ENCODE measurements at regions not wholly inside any gene's neighbourhood (a gene's known extent, or its start where the extent isn't known, plus 50 kb on each side); places are given as distances from the start of the nearest gene placed in this dataset.
"Not testable (repeated sequence)": the region's sequence is repeated elsewhere in the genome, so short reads cannot be mapped to it uniquely, and the experiment has no call there.

- Histone ChIP-seq H3K4me1 (ENCODE audit: control insufficient read depth, insufficient read depth, low read length) (peaks cover 5% of the 10 kb centered on the region), H3K9me3 (ENCODE audit: control insufficient read depth, low read length) (peaks cover 8% of the 10 kb centered on the region), H3K4me3 (ENCODE audit: low read length) (no peak overlapping the region), H3K9ac (ENCODE audit: low read length) (no peak overlapping the region), H3K27me3 (replicated peaks; ENCODE audit: control insufficient read depth, insufficient read depth, low read length) (no peaks in the 10 kb centered on the region), H3K36me3 (ENCODE audit: control insufficient read depth, insufficient read depth, low read length, severe bottlenecking) (no peaks in the 10 kb centered on the region)
- DNase-seq (ENCODE audit: low read depth): peak; percentile 4
Measured at GRCh38 chr4:131638781-131639180, 1510.3 kb upstream of the PCDH10 start.

GRCh38 chr4:131644619-131645018 lies 1504.5 kb upstream of the PCDH10 start:
- Histone ChIP-seq H3K4me1 (ENCODE audit: control insufficient read depth, insufficient read depth, low read length) (peaks cover 6% of the 10 kb centered on the region), H3K9ac (ENCODE audit: low read length) (no peak overlapping the region), H3K9me3 (ENCODE audit: control insufficient read depth, low read length) (peaks cover 4% of the 10 kb centered on the region), H3K36me3 (ENCODE audit: control insufficient read depth, insufficient read depth, low read length, severe bottlenecking) (no peaks in the 10 kb centered on the region), H3K4me3 (ENCODE audit: low read length) (no peak overlapping the region), H3K27me3 (replicated peaks; ENCODE audit: control insufficient read depth, insufficient read depth, low read length) (no peaks in the 10 kb centered on the region)
- peak; percentile 31 for DNase-seq (ENCODE audit: low read depth)

GRCh38 chr4:131649227-131649626 lies 1499.9 kb upstream of the PCDH10 start:
- no peak overlapping the region for H3K9ac ChIP-seq (ENCODE audit: low read length)
- no peaks in the 10 kb centered on the region for H3K9me3 ChIP-seq (ENCODE audit: control insufficient read depth, low read length)

DNA sequence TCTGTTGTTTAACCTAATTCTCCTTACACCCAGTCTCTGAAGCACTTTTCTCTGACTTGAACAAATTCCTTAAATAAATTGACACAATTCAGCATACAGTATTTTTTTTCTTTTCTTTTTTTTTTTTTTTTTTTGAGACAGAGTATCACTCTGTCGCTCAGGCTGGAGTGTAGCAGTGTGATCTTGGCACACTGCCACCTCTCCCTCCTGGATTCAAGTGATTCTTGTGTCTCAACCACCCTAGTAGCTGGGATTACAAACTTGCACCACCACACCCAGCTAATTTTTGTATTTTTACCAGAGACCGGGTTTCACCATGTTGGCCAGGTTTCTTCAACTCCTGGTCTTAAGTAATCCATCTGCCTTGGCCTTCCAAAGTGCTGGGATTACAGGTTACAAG lies 1498.1 kb upstream of the PCDH10 start:
- DNase-seq (ENCODE audit: low read depth): no peak
- no peak overlapping the region for H3K9ac ChIP-seq (ENCODE audit: low read length)
- no peak overlapping the region for H3K4me3 ChIP-seq (ENCODE audit: low read length)
- H3K4me1 ChIP-seq (ENCODE audit: control insufficient read depth, insufficient read depth, low read length): no peaks in the 10 kb centered on the region
- no peaks in the 10 kb centered on the region for H3K36me3 ChIP-seq (ENCODE audit: control insufficient read depth, insufficient read depth, low read length, severe bottlenecking)
- H3K27me3 ChIP-seq (replicated peaks; ENCODE audit: control insufficient read depth, insufficient read depth, low read length): no peaks in the 10 kb centered on the region
- no peaks in the 10 kb centered on the region for H3K9me3 ChIP-seq (ENCODE audit: control insufficient read depth, low read length)

More at GRCh38 chr4:131649227-131649626, 1499.9 kb upstream of the PCDH10 start:
- Histone ChIP-seq H3K36me3 (ENCODE audit: control insufficient read depth, insufficient read depth, low read length, severe bottlenecking) (no peaks in the 10 kb centered on the region), H3K27me3 (replicated peaks; ENCODE audit: control insufficient read depth, insufficient read depth, low read length) (no peaks in the 10 kb centered on the region), H3K4me3 (ENCODE audit: low read length) (no peak overlapping the region), H3K4me1 (ENCODE audit: control insufficient read depth, insufficient read depth, low read length) (no peaks in the 10 kb centered on the region)
- no peak for DNase-seq (ENCODE audit: low read depth)

GRCh38 chr4:131683314-131683713 lies 1465.8 kb upstream of the PCDH10 start:
- not testable (repeated sequence) for H3K27me3 ChIP-seq (replicated peaks; ENCODE audit: control insufficient read depth, insufficient read depth, low read length); H3K9me3 ChIP-seq (ENCODE audit: control insufficient read depth, low read length); H3K4me3 ChIP-seq (ENCODE audit: low read length); H3K9ac ChIP-seq (ENCODE audit: low read length); H3K36me3 ChIP-seq (ENCODE audit: control insufficient read depth, insufficient read depth, low read length, severe bottlenecking); H3K4me1 ChIP-seq (ENCODE audit: control insufficient read depth, insufficient read depth, low read length); DNase-seq (ENCODE audit: low read depth)

DNA sequence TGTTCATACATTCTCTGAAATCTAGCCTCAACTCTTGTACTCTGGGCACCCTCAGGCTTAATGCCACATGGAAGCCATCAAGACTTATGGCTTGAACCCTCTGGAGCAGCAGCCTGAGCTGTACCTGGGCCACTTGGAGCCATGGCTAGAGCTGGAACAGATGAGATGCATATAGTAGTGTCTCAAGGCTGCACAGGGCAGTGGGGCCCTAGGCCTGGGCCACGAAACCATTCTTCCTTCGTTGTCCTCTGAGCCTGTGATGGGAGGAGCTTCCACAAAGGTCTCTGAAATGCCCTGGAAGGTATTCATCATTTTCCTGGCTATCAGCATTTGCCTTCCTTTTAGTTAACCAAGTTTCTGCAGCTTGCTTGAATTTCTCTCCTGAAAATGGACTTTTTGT lies 1427.2 kb upstream of the PCDH10 start:
- Histone ChIP-seq H3K4me3 (ENCODE audit: low read length) (no peak overlapping the region), H3K36me3 (ENCODE audit: control insufficient read depth, insufficient read depth, low read length, severe bottlenecking) (no peaks in the 10 kb centered on the region), H3K27me3 (replicated peaks; ENCODE audit: control insufficient read depth, insufficient read depth, low read length) (no peaks in the 10 kb centered on the region), H3K9ac (ENCODE audit: low read length) (no peak overlapping the region), H3K4me1 (ENCODE audit: control insufficient read depth, insufficient read depth, low read length) (no peaks in the 10 kb centered on the region), H3K9me3 (ENCODE audit: control insufficient read depth, low read length) (no peaks in the 10 kb centered on the region)
- no peak for DNase-seq (ENCODE audit: low read depth)

DNA sequence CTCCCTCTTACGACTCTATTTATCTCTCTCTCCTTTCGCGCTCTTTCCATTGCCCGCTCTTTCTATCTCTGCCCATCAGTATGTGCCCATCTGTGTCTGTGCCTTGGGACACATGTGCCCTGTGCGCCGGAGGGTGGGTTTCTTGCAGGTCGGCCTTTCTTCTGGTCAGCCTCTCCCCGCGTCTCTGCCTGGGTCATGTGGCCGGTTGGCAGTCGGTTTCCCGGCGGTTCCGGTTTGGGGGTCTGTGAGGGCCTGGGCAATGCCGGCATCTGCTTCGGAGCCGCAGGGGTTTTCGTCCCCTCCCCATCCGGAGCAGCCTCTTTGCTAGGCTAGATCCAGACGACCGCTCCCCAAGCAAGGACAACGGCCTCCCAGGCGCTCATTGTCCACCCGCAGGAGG lies 1426.0 kb upstream of the PCDH10 start:
- H3K4me3 ChIP-seq (ENCODE audit: low read length); H3K9ac ChIP-seq (ENCODE audit: low read length); DNase-seq (ENCODE audit: low read depth); H3K4me1 ChIP-seq (ENCODE audit: control insufficient read depth, insufficient read depth, low read length); H3K27me3 ChIP-seq (replicated peaks; ENCODE audit: control insufficient read depth, insufficient read depth, low read length); H3K9me3 ChIP-seq (ENCODE audit: control insufficient read depth, low read length); H3K36me3 ChIP-seq (ENCODE audit: control insufficient read depth, insufficient read depth, low read length, severe bottlenecking): not testable (repeated sequence)

DNA sequence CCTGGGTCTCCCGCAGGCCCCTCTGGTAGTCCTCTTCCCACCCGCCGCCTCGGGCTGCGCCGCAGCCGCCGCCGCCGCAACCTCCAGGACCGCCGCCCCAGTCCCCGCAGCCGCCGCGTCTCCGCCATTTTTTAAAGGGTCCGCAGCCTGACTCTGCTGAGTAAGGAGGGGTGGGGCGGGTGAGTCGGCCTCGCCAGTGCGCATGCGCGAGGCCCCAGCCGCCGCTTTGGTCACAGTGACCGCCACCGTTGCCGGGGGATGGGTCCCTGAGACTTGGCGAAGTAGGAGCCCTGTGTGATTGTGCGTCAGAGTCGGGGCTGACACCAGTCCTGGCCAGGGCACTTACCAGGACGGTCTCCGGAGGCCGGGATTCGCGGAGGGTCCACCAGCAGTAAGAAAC lies 1424.2 kb upstream of the PCDH10 start:
- not testable (repeated sequence) for H3K9ac ChIP-seq (ENCODE audit: low read length); H3K36me3 ChIP-seq (ENCODE audit: control insufficient read depth, insufficient read depth, low read length, severe bottlenecking); H3K9me3 ChIP-seq (ENCODE audit: control insufficient read depth, low read length); H3K4me3 ChIP-seq (ENCODE audit: low read length); H3K4me1 ChIP-seq (ENCODE audit: control insufficient read depth, insufficient read depth, low read length); H3K27me3 ChIP-seq (replicated peaks; ENCODE audit: control insufficient read depth, insufficient read depth, low read length)
- peak; percentile 28 for DNase-seq (ENCODE audit: low read depth)

- not testable (repeated sequence) for DNase-seq (ENCODE audit: low read depth); H3K9me3 ChIP-seq (ENCODE audit: control insufficient read depth, low read length); H3K36me3 ChIP-seq (ENCODE audit: control insufficient read depth, insufficient read depth, low read length, severe bottlenecking)
Measured at GRCh38 chr4:131725521-131725920, 1423.6 kb upstream of the PCDH10 start.

DNA sequence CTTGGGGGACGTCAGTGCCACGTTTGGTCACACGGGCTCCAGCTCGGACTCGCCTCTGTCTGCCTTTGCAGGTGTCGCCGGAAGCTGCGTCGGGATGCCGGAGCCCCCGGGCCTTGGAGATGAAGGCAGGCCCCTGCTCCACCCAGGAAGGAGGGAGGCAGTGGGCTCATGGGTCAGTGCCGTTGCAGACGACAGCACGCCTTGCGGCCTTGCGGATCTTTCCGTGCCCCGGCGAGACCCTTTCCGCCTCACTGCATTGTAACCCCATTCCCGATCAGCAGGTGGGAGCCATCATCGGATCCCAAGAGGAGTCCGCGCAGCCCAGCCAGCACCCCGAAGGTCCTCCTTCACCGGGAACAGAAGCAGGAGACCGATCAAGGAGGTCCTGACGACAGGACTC lies 1422.2 kb upstream of the PCDH10 start:
- H3K9me3 ChIP-seq (ENCODE audit: control insufficient read depth, low read length); H3K4me1 ChIP-seq (ENCODE audit: control insufficient read depth, insufficient read depth, low read length); H3K9ac ChIP-seq (ENCODE audit: low read length); H3K27me3 ChIP-seq (replicated peaks; ENCODE audit: control insufficient read depth, insufficient read depth, low read length); DNase-seq (ENCODE audit: low read depth); H3K36me3 ChIP-seq (ENCODE audit: control insufficient read depth, insufficient read depth, low read length, severe bottlenecking); H3K4me3 ChIP-seq (ENCODE audit: low read length): not testable (repeated sequence)

More at GRCh38 chr4:131725521-131725920, 1423.6 kb upstream of the PCDH10 start:
- not testable (repeated sequence) for H3K9ac ChIP-seq (ENCODE audit: low read length); H3K4me1 ChIP-seq (ENCODE audit: control insufficient read depth, insufficient read depth, low read length); H3K4me3 ChIP-seq (ENCODE audit: low read length); H3K27me3 ChIP-seq (replicated peaks; ENCODE audit: control insufficient read depth, insufficient read depth, low read length)

DNA sequence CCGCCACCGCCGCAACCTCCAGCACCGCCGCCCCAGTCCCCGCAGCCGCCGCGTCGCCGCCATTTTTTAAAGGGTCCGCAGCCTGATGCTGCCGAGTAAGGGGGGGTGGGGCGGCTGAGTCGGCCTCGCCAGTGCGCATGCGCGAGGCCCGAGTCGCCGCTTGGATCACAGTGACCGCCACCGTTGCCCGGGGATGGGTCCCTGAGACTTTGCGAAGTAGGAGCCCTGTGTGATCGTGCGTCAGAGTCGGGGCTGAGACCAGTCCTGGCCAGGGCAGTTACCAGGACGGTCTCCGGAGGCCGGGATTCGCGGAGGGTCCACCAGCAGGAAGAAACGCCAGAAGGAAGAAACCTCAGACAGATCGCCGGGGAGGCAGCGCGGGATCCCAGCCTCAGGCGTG lies 1421.7 kb upstream of the PCDH10 start:
- not testable (repeated sequence) for H3K4me1 ChIP-seq (ENCODE audit: control insufficient read depth, insufficient read depth, low read length)

GRCh38 chr4:131729205-131729604 lies 1419.9 kb upstream of the PCDH10 start:
- H3K27me3 ChIP-seq (replicated peaks; ENCODE audit: control insufficient read depth, insufficient read depth, low read length); H3K9me3 ChIP-seq (ENCODE audit: control insufficient read depth, low read length); H3K4me3 ChIP-seq (ENCODE audit: low read length); H3K4me1 ChIP-seq (ENCODE audit: control insufficient read depth, insufficient read depth, low read length); DNase-seq (ENCODE audit: low read depth); H3K36me3 ChIP-seq (ENCODE audit: control insufficient read depth, insufficient read depth, low read length, severe bottlenecking); H3K9ac ChIP-seq (ENCODE audit: low read length): not testable (repeated sequence)

More for the DNA sequence above, 1421.7 kb upstream of the PCDH10 start:
- not testable (repeated sequence) for H3K4me3 ChIP-seq (ENCODE audit: low read length); H3K9me3 ChIP-seq (ENCODE audit: control insufficient read depth, low read length); DNase-seq (ENCODE audit: low read depth); H3K9ac ChIP-seq (ENCODE audit: low read length); H3K27me3 ChIP-seq (replicated peaks; ENCODE audit: control insufficient read depth, insufficient read depth, low read length); H3K36me3 ChIP-seq (ENCODE audit: control insufficient read depth, insufficient read depth, low read length, severe bottlenecking)

Measured in adipocyte (in vitro differentiated cells).